Stomach (tissue), 8 donors: ENCODE measurements at regions not wholly inside any gene's neighbourhood (a gene's known extent, or its start where the extent isn't known, plus 50 kb on each side); places are given as distances from the start of the nearest gene placed in this dataset.

ENCODE experiments used
- DNase-seq, 2 donors: peaks; one replicate each; pipeline versions ENCODE4 v3.0.0 to v3.0.0-alpha.2; 2013 to 2019
- H3K27ac ChIP-seq, 5 donors: fragments of 200-600 bp in 4 of 5; sonication (generic) in 4 of 5; one replicate each; pipeline ENCODE4 v1.5.1; 2013 to 2019; ENCODE audit warnings: mild to moderate bottlenecking in 1 of 5, moderate library complexity in 1 of 5
- H3K27me3 ChIP-seq, 3 donors: fragments of 200-600 bp; sonication (generic); one replicate each; pipeline ENCODE4 v1.5.1; 2017 to 2019; ENCODE audit warnings: mixed run types in 1 of 3
- H3K36me3 ChIP-seq, 4 donors: fragments of 200-600 bp; sonication (generic); 1 replicate in 3 of 4; 2 replicates in 1 of 4; pipeline ENCODE4 v1.5.1; 2016 to 2019
- H3K4me1 ChIP-seq, 4 donors: fragments of 200-600 bp; sonication (generic); one replicate each; pipeline ENCODE4 v1.5.1; 2016 to 2019
- H3K4me3 ChIP-seq, 4 donors: fragments of 200-600 bp; sonication (generic) in 3 of 4; one replicate each; pipeline ENCODE4 v1.5.1; 2016 to 2019; ENCODE audit warnings: mild to moderate bottlenecking in 1 of 4
- H3K9me3 ChIP-seq, 4 donors: fragments of 200-600 bp; sonication (generic); one replicate each; pipeline ENCODE4 v1.5.1; 2016 to 2019
- CTCF ChIP-seq, 7 experiments: fragments of 450-650 bp in 4 of 7; fragments of 200-600 bp in 3 of 7; sonication (generic) in 3 of 7; IDR thresholded peaks; one replicate each; pipeline ENCODE4 v1.5.1; 2016 to 2019; ENCODE audit warnings: antibody characterized with exemption in 7 of 7, control low read depth in 2 of 7, mild to moderate bottlenecking in 1 of 7
- EP300 ChIP-seq: sonication (generic); formaldehyde crosslinking; IDR thresholded peaks from one replicate; pipeline ENCODE4 v1.6.1; 2017; ENCODE audit warnings: antibody characterized with exemption
- POLR2A ChIP-seq, 4 donors: fragments of 450-650 bp; IDR thresholded peaks; one replicate each; pipeline ENCODE4 v1.6.1; 2016; ENCODE audit warnings: antibody characterized with exemption in 4 of 4, control low read depth in 2 of 4, mild to moderate bottlenecking in 1 of 4, moderate library complexity in 1 of 4
- POLR2AphosphoS5 ChIP-seq, 3 donors: sonication (generic); formaldehyde crosslinking; IDR thresholded peaks; one replicate each; pipeline ENCODE4 v1.6.1; 2016; ENCODE audit warnings: antibody characterized with exemption in 3 of 3
- WGBS, 5 donors: extraction: QIAGEN DNeasy Blood & Tissue Kit in 3 of 5; methylation state at CpG; one replicate each; pipeline versions ENCODE4 v1.1.5 to v1.1.7; 2013 to 2018; 5-methylcytosine and 5-hydroxymethylcytosine counted together
- intact Hi-C: fragments of 100-400 bp; cut with DNase I; formaldehyde crosslinking; loops from one replicate; pipeline ENCODE4 v1.15.1; 2023; ENCODE audit warnings: low total_unique reads
- donor health status: healthy with polysubstance abuse.
- donor health status: Bipolar disorder and iron deficiency.
- donor health status: healthy.

- Histone ChIP-seq H3K27me3 (no peaks in the 10 kb centered on the region), H3K36me3 (no peaks in the 10 kb centered on the region), H3K4me3 (no peak overlapping the region), H3K4me1 (no peaks in the 10 kb centered on the region), H3K27ac (no peak overlapping the region), H3K9me3 (peaks cover 0 to 18% (median 8%) of the 10 kb centered on the region in 4 donors)
- 84 to 93% (median 89%) methylated on average over 3 of the region's 3 CpGs for WGBS, 5 donors
- TF ChIP-seq EP300 (no peak), POLR2A (IDR thresholded peaks at IDR 0.05) (no peak)
- no peak for DNase-seq
- intact Hi-C loops: no loop called here
These were observed 1244.1 kb upstream of the ADGRL4 start for GRCh38 chr1:80250573-80251168.

GRCh38 chr1:80249699-80250098 lies 1243.2 kb upstream of the ADGRL4 start:
- H3K36me3 ChIP-seq: no peaks in the 10 kb centered on the region
- H3K27ac ChIP-seq: no peak overlapping the region
- no peak for TF ChIP-seq CTCF (IDR thresholded peaks at IDR 0.05)
- no peak for TF ChIP-seq EP300
- TF ChIP-seq POLR2AphosphoS5 (IDR thresholded peaks at IDR 0.05): no peak
- no peak for TF ChIP-seq POLR2A (IDR thresholded peaks at IDR 0.05)
- H3K27me3 ChIP-seq: no peaks in the 10 kb centered on the region
- no peak for DNase-seq
- H3K4me3 ChIP-seq: no peak overlapping the region
- H3K4me1 ChIP-seq: no peaks in the 10 kb centered on the region
- 11 to 58% (median 41%) methylated on average over 1 of the region's 1 CpG for WGBS, 5 donors
- peaks cover 0 to 18% (median 8%) of the 10 kb centered on the region in 4 donors for H3K9me3 ChIP-seq
- intact Hi-C loops: no loop called here

GRCh38 chr1:80248886-80249285 lies 1242.4 kb upstream of the ADGRL4 start:
- Histone ChIP-seq H3K36me3 (no peaks in the 10 kb centered on the region), H3K4me1 (no peaks in the 10 kb centered on the region), H3K27ac (no peak overlapping the region), H3K27me3 (no peaks in the 10 kb centered on the region), H3K9me3 (peaks cover 0 to 18% (median 8%) of the 10 kb centered on the region in 4 donors), H3K4me3 (no peak overlapping the region)
- DNase-seq: no peak
- no peak for TF ChIP-seq POLR2A (IDR thresholded peaks at IDR 0.05)
- TF ChIP-seq CTCF (IDR thresholded peaks at IDR 0.05): no peak
- no peak for TF ChIP-seq EP300
- no peak for TF ChIP-seq POLR2AphosphoS5 (IDR thresholded peaks at IDR 0.05)
- intact Hi-C loops: no loop called here

GRCh38 chr1:80245813-80246212 lies 1239.3 kb upstream of the ADGRL4 start:
- H3K4me1 ChIP-seq: no peaks in the 10 kb centered on the region
- intact Hi-C loops: no loop called here
- no peak for DNase-seq
- H3K27me3 ChIP-seq: no peaks in the 10 kb centered on the region
- WGBS, 5 donors: 82 to 90% (median 87%) methylated on average over 2 of the region's 2 CpGs
- H3K9me3 ChIP-seq: peaks cover 0 to 18% (median 8%) of the 10 kb centered on the region in 4 donors
- TF ChIP-seq EP300 (no peak), POLR2AphosphoS5 (IDR thresholded peaks at IDR 0.05) (no peak), POLR2A (IDR thresholded peaks at IDR 0.05) (no peak), CTCF (IDR thresholded peaks at IDR 0.05) (no peak)
- no peak overlapping the region for H3K27ac ChIP-seq
- no peaks in the 10 kb centered on the region for H3K36me3 ChIP-seq
- no peak overlapping the region for H3K4me3 ChIP-seq

- DNase-seq: no peak
- intact Hi-C loops: no loop called here
- Histone ChIP-seq H3K9me3 (peaks cover 0 to 11% (median 2%) of the 10 kb centered on the region in 4 donors), H3K27me3 (no peaks in the 10 kb centered on the region), H3K4me1 (no peaks in the 10 kb centered on the region), H3K27ac (no peak overlapping the region), H3K36me3 (no peaks in the 10 kb centered on the region), H3K4me3 (no peak overlapping the region)
- TF ChIP-seq EP300 (no peak), POLR2A (IDR thresholded peaks at IDR 0.05) (no peak), CTCF (IDR thresholded peaks at IDR 0.05) (no peak), POLR2AphosphoS5 (IDR thresholded peaks at IDR 0.05) (no peak)
- 83 to 92% (median 90%) methylated on average over 1 of the region's 1 CpG for WGBS, 5 donors
These were observed 1237.8 kb upstream of the ADGRL4 start for GRCh38 chr1:80244372-80244771.
